ENCODE measurements at regions not wholly inside any gene's neighbourhood (a gene's known extent, or its start where the extent isn't known, plus 50 kb on each side); places are given as distances from the start of the nearest gene placed in this dataset.

DNA sequence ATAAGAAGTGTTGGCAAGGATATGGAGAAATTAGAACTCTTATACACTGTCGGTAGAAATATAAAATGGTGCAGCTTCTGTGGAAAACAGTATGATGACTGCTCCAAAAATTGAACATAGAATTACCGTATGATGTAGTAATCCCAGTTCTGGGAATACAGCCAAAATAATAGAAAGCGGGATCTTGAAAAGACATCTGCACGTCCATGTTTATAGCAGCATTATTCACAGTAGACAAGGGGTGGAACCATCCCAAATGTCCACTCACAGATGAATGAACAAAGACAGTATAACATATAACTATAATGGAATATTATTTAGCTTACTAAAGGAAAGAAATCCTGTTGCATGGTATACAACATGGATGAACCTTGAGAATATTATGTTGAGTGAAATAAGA, 257.7 kb downstream of the TDRD15 start:
- TF ChIP-seq POLR2AphosphoS5 (IDR thresholded peaks at IDR 0.05; ENCODE audit: borderline replicate concordance, low read depth, low read length) (no peak), FOXP2 (optimal IDR thresholded peaks at IDR 0.05; ENCODE audit: control extremely low read depth, extremely low read length, insufficient read depth) (no peak), EZH2 (IDR thresholded peaks at IDR 0.05) (no peak)

Data from SK-N-MC (cell line).